GM12878 (cell line): ENCODE measurements at regions not wholly inside any gene's neighbourhood (a gene's known extent, or its start where the extent isn't known, plus 50 kb on each side); places are given as distances from the start of the nearest gene placed in this dataset.

Experiments
- ATAC-seq: fragments of 200-7000 bp; cut with Tn5 transposase; 3 replicates; pipeline ENCODE4 v1.9.1; 2020; ENCODE audit warnings: mild to moderate bottlenecking, moderate library complexity
- BruUV-seq: library from RNA; stranded (reverse); fragments of 400-500 nt; replicated peaks from 2 replicates; lab custom pipeline; 2021; lab: Mats Ljungman, UMichigan
- CTCF ChIA-PET: fragments of 300-600 bp; sonication (Branson Sonifier 250); formaldehyde crosslinking; extraction: SDS; loops from one replicate; lab custom pipeline; 2021; ENCODE audit warnings: inconsistent platforms; lab: Yijun Ruan, JAX
- POLR2A ChIA-PET: fragments of 350-600 bp; formaldehyde crosslinking; extraction: SDS; loops from one replicate; lab custom pipeline; 2021; ENCODE audit warnings: inconsistent platforms; lab: Charles Lee
- RAD21 ChIA-PET: fragments of 300-600 bp; sonication (Branson Sonifier 250); formaldehyde crosslinking; loops from one replicate; lab custom pipeline; 2023; ENCODE audit warnings: antibody characterized with exemption; ENCODE audit not compliant: unreplicated experiment; lab: Charles Lee
- SMC1A ChIA-PET: fragments of 300-600 bp; sonication (Branson Sonifier 250); formaldehyde crosslinking; loops from one replicate; lab custom pipeline; 2023; ENCODE audit not compliant: unreplicated experiment, uncharacterized antibody; lab: Charles Lee
- DNase-seq: peaks from one replicate; pipeline ENCODE4 v3.0.0-alpha.2; 2011; ENCODE audit warnings: low read depth, low spot score
- FAIRE-seq: peaks from 3 replicates; lab custom pipeline; 2011; peaks lifted over from hg19 to GRCh38; lab: Jason Lieb, UNC
- H2AFZ ChIP-seq: 2 replicates; pipeline ENCODE4 v1.6.0; 2011; ENCODE audit warnings: low read depth, low read length, control low read depth; ENCODE audit not compliant: control insufficient read depth
- H3K27ac ChIP-seq: 2 replicates; pipeline ENCODE4 v1.5.1; 2011; ENCODE audit warnings: control low read depth; ENCODE audit not compliant: control insufficient read depth, insufficient read depth
- H3K27me3 ChIP-seq, 2 experiments: replicated peaks in 1 of 2; 2 replicates each; pipeline versions ENCODE4 v1.6.0 to v1.6.1; 2011; ENCODE audit warnings: low read length in 1 of 2; ENCODE audit not compliant: control insufficient read depth in 2 of 2, insufficient read depth in 2 of 2
- H3K36me3 ChIP-seq, 2 experiments: 2 replicates each; pipeline ENCODE4 v1.5.1; 2011; ENCODE audit warnings: low read length in 1 of 2; ENCODE audit not compliant: control insufficient read depth in 2 of 2, insufficient read depth in 2 of 2
- H3K4me1 ChIP-seq: 2 replicates; pipeline ENCODE4 v1.6.1; 2011; ENCODE audit warnings: mild to moderate bottlenecking, low read length, moderate library complexity, mixed read lengths; ENCODE audit not compliant: control insufficient read depth, insufficient read depth
- H3K4me2 ChIP-seq: 2 replicates; pipeline ENCODE4 v1.6.0; 2011; ENCODE audit warnings: control low read depth; ENCODE audit not compliant: control insufficient read depth, insufficient read depth
- H3K4me3 ChIP-seq: fragments of 200-600 bp; sonication (generic); 2 replicates; pipeline ENCODE4 v1.5.1; 2016
- H3K79me2 ChIP-seq: 2 replicates; pipeline ENCODE4 v1.6.0; 2011; ENCODE audit warnings: low read length; ENCODE audit not compliant: control insufficient read depth, insufficient read depth
- H3K9ac ChIP-seq: 2 replicates; pipeline ENCODE4 v1.8.0; 2011; ENCODE audit warnings: low read length, control low read depth, mixed read lengths; ENCODE audit not compliant: control insufficient read depth, insufficient read depth
- H3K9me3 ChIP-seq: replicated peaks from 3 replicates; pipeline ENCODE4 v1.5.1; 2011; ENCODE audit warnings: mild to moderate bottlenecking, low read length; ENCODE audit not compliant: control insufficient read depth, insufficient read depth
- H4K20me1 ChIP-seq: 2 replicates; pipeline ENCODE4 v1.6.0; 2011; ENCODE audit not compliant: control insufficient read depth, insufficient read depth
- ASH2L ChIP-seq: fragments of 300-600, 200-600 bp; sonication (generic); IDR thresholded peaks from 2 replicates; pipeline ENCODE4 v1.6.1; 2017; ENCODE audit warnings: low read depth, mild to moderate bottlenecking, borderline replicate concordance
- ATF7 ChIP-seq: fragments of 450-650 bp; IDR thresholded peaks from 2 replicates; pipeline ENCODE4 v1.6.1; 2016; ENCODE audit warnings: low read depth, mild to moderate bottlenecking
- BHLHE40 ChIP-seq, 2 experiments: fragments of 450-650 bp in 1 of 2; IDR thresholded peaks; 2 replicates each; pipeline ENCODE4 v1.6.1; 2011 to 2017; ENCODE audit warnings: low read depth in 2 of 2, borderline replicate concordance in 1 of 2, improper control_type of control experiment in 1 of 2, low read length in 1 of 2, mild to moderate bottlenecking in 1 of 2
- CHD2 ChIP-seq: IDR thresholded peaks from 2 replicates; pipeline ENCODE4 v1.6.1; 2011; ENCODE audit warnings: low read depth, low read length, improper control_type of control experiment, borderline replicate concordance
- CTCF ChIP-seq, 3 experiments: IDR thresholded peaks in 2 of 3; conservative IDR thresholded peaks in 1 of 3; 2 replicates each; pipeline ENCODE4 v1.5.1; 2011; ENCODE audit warnings: low read depth in 3 of 3, low read length in 3 of 3, mild to moderate bottlenecking in 3 of 3, control low read depth in 2 of 3, moderate library complexity in 2 of 3, inconsistent platforms in 1 of 3, mixed read lengths in 1 of 3; ENCODE audit not compliant: control insufficient read depth in 2 of 3, insufficient read depth in 1 of 3; ENCODE audit errors: extremely low read depth in 1 of 3
- PAX5 ChIP-seq: IDR thresholded peaks from 2 replicates; pipeline ENCODE4 v1.6.1; 2011; ENCODE audit warnings: low read depth, low read length, borderline replicate concordance
- PBX3 ChIP-seq: IDR thresholded peaks from 2 replicates; pipeline ENCODE4 v1.6.1; 2011; ENCODE audit warnings: mild to moderate bottlenecking, low read depth, low read length, moderate library complexity; ENCODE audit not compliant: insufficient replicate concordance
- WGBS: methylation state at CpG from one replicate; pipeline ENCODE4 v1.1.6; 2016; ENCODE audit warnings: low lambda C conversion rate; ENCODE audit not compliant: insufficient replicate concordance, insufficient coverage; ENCODE audit errors: missing lambda C conversion rate; 5-methylcytosine and 5-hydroxymethylcytosine counted together
- in situ Hi-C: fragments of 300-500 bp; cut with MboI; formaldehyde crosslinking; loops from 9 replicates; pipeline ENCODE4 v1.14.3; 2018; ENCODE audit warnings: mixed read lengths
- intact Hi-C: fragments of 100-400 bp; cut with micrococcal nuclease; formaldehyde crosslinking; loops from one replicate; pipeline ENCODE4 v1.14.2; 2022; ENCODE audit not compliant: unreplicated experiment

DNA sequence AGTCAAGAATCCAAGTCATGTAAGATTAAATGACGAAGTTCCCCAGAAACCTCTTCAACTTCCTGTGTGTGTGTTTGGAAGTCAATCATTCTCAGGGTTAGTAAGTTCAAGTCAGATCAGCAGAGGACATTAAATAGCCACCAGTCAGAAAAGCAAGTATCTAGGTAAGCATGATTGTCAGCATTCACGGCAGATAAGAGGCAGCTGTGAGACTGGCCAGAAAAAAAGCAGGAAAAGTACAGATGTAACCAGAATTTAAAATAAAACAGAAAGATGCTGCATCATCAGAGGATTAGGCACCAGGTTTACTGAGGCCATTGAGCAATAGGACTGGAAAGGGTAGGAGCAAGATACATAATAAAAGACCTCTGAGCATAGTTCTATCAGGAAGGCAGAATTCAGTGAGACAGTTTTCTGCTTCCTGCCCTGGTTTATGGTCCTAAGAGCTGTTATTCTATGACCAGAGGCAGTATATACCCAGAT is 606.9 kb downstream of the FSCB start:
- FAIRE-seq: no peak
- BruUV-seq: no TSS peak
- RAD21 ChIA-PET: no interaction called here

More for the DNA sequence above, 606.9 kb downstream of the FSCB start:
- H3K4me1 ChIP-seq: no peaks in the 10 kb centered on the region
- no peaks in the 10 kb centered on the region for H3K9me3 ChIP-seq
- no peak for ATAC-seq
- H2AFZ ChIP-seq: no peak overlapping the region
- H3K4me2 ChIP-seq: no peak overlapping the region
- no peak for DNase-seq
- ChIA-PET CTCF (no interaction called here), SMC1A (no interaction called here), POLR2A (no interaction called here)
- WGBS: 3% methylated on average over 2 of the region's 2 CpGs
- H4K20me1 ChIP-seq: no peaks in the 10 kb centered on the region
- no peak overlapping the region for H3K9ac ChIP-seq
- H3K36me3 ChIP-seq: no peaks in the 10 kb centered on the region
- H3K79me2 ChIP-seq: no peaks in the 10 kb centered on the region
- intact Hi-C loops (no loop called here), in situ Hi-C loops (no loop called here)
- TF ChIP-seq BHLHE40 (IDR thresholded peaks at IDR 0.05; ENCODE audit: borderline replicate concordance in 1 of 2, low read depth in 2 of 2, low read length in 1 of 2) (no peak), PAX5 (no peak), ATF7 (no peak), CTCF (IDR thresholded peaks at IDR 0.05 in 2 of 3, conservative IDR thresholded peaks at IDR 0.05 in 1 of 3; ENCODE audit: control insufficient read depth in 2 of 3, extremely low read depth in 1 of 3, insufficient read depth in 1 of 3, low read depth in 3 of 3, low read length in 3 of 3) (no peak), PBX3 (no peak), CHD2 (no peak), ASH2L (no peak)
- H3K4me3 ChIP-seq: no peak overlapping the region
- H3K27me3 ChIP-seq: no peaks in the 10 kb centered on the region
- H3K27ac ChIP-seq: no peak overlapping the region
